ENCODE measurements at regions not wholly inside any gene's neighbourhood (a gene's known extent, or its start where the extent isn't known, plus 50 kb on each side); places are given as distances from the start of the nearest gene placed in this dataset.

DNA sequence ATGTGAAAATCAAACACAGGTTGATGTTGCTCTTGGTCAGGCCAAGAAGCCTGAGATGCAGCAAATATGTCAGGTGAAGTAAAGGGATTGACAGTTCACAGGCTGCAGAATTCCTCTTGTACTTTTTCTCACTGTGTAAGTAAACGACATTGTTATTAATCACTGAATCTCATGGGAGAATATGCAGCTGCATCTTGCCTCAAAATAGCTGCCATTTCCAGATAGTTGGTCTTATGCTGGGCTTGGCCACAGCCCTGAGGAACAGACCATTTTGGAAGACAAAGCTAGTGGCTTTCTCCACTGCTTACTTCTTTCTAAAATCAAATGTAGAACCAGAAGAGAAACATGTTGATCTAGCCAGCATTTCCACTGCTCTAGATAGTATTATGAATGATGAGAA lies 403.4 kb upstream of the NR3C2 start:
- TF ChIP-seq CTCF (IDR thresholded peaks at IDR 0.05 in 4 of 5, conservative IDR thresholded peaks at IDR 0.05 in 1 of 5) (no peak), POLR2A (IDR thresholded peaks at IDR 0.05) (no peak)

All from gastrocnemius medialis (tissue), 4 donors.